ENCODE measurements at regions not wholly inside any gene's neighbourhood (a gene's known extent, or its start where the extent isn't known, plus 50 kb on each side); places are given as distances from the start of the nearest gene placed in this dataset.

DNA sequence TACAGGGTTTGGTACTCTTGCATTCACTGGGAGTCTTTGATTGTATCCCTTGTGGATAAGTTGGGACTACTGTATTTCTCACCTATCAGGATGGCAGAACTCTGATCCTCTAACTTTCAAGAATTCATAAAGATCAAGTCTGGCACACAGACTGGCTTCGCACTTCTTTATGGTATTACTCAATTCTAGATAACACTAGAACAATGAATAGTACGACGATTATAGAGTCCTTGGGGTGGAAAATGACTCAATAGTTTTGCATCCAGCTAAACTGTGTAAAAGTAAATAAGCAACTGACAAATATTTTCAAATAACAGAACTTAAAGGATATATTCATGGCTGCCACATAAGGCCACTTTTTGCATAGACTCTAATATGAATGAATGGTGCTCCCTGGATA is 103.4 kb upstream of the MEX3C start:
- Histone ChIP-seq H3K36me3 (no peaks in the 10 kb centered on the region), H3K27ac (no peak overlapping the region), H4K20me1 (no peaks in the 10 kb centered on the region), H3K9ac (no peak overlapping the region), H3K4me3 (no peak overlapping the region), H3K9me3 (replicated peaks in 1 of 11) (peaks cover 5 to 12% (median 8%) of the 10 kb centered on the region in 11 experiments; a peak in 9 of 22 replicates), H3K27me3 (no peaks in the 10 kb centered on the region), H3K4me1 (peaks cover 0 to 4% (median 0%) of the 10 kb centered on the region in 10 experiments; a peak in 4 of 20 replicates), H3K4me2 (no peak overlapping the region)
- no peak for TF ChIP-seq Cebpa-rat (IDR thresholded peaks at IDR 0.05)

DNA sequence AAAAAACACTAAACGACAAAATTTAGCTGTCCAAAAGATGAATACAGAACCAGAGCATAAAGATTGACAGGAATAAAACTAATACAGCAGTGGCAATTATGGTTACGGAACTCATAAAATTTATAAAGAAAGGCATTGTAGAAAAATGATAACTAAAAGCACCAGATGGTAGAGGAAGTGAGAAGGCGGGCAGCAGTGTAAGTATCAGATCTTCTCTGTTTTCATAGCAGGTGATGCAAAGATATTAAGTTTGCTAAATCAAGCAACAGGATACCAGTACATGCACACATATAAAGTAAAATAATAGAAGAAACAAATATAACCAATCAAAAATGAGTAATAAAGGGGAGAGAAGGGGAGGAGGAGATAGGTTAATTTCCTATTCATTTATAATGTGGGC is 103.9 kb upstream of the MEX3C start:
- H3K9ac ChIP-seq = no peak overlapping the region
- peaks cover 5 to 12% (median 10%) of the 10 kb centered on the region in 11 experiments; a peak in 11 of 22 replicates for H3K9me3 ChIP-seq (replicated peaks in 1 of 11)
- no peaks in the 10 kb centered on the region for H3K36me3 ChIP-seq
- H3K4me3 ChIP-seq = no peak overlapping the region
- no peaks in the 10 kb centered on the region for H4K20me1 ChIP-seq
- no peak for TF ChIP-seq Cebpa-rat (IDR thresholded peaks at IDR 0.05)
- no peak overlapping the region for H3K27ac ChIP-seq
- no peaks in the 10 kb centered on the region for H3K27me3 ChIP-seq
- H3K4me1 ChIP-seq = no peaks in the 10 kb centered on the region
- H3K4me2 ChIP-seq = no peak overlapping the region

DNA sequence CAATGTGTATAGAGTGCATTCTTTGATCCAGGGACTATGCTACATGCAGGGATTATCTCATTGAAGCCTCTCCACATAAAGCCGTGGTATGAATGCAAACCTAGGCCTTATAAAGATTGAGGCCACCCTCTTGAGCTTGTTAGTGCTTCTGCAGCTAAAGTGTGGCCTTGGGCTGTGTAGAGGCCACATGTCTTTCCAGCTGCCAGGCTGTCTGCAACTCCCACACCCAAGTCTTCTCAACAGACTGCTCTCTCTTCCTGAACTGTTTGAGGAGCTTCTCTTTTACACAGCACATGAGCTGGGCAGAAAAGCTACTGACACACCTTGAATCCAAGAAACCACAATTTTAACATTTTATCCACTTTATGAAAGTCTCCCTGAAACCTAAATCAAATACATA is 119.2 kb upstream of the MEX3C start:
- H3K27me3 ChIP-seq = no peaks in the 10 kb centered on the region
- H3K9ac ChIP-seq = no peak overlapping the region
- no peak overlapping the region for H3K4me2 ChIP-seq
- no peak overlapping the region for H3K27ac ChIP-seq
- no peak overlapping the region for H3K4me3 ChIP-seq
- peaks cover 9 to 25% (median 15%) of the 10 kb centered on the region in 11 experiments; a peak in 18 of 22 replicates for H3K9me3 ChIP-seq (replicated peaks in 1 of 11)
- H3K4me1 ChIP-seq = no peaks in the 10 kb centered on the region; a peak in 1 of 20 replicates
- no peaks in the 10 kb centered on the region for H4K20me1 ChIP-seq
- H3K36me3 ChIP-seq = no peaks in the 10 kb centered on the region
- TF ChIP-seq Cebpa-rat (IDR thresholded peaks at IDR 0.05) = no peak

DNA sequence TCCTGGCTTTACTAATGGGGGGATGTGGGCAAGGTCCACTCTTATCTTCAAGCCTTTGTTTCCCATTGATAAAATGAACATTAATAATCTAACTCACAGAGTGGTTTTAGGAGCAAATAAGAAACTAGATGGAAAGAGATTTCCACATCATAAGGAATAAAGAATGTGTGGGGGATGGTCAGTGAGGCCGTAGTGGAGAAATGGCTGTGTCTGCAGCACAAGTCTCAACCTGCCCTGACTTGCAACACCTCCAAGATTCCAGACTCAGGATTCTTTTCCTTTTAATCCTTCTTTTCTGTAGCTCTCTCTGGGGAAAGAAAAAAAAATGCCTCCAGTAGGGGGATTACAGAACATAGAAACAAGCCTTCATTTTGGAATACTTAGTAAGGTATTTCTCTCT is 124.2 kb upstream of the MEX3C start:
- H3K4me1 ChIP-seq = no peaks in the 10 kb centered on the region

GRCh38 chr18:51323961-51324360 is 126.5 kb upstream of the MEX3C start:
- no peaks in the 10 kb centered on the region for H3K36me3 ChIP-seq
- no peak overlapping the region for H3K27ac ChIP-seq
- H3K27me3 ChIP-seq = no peaks in the 10 kb centered on the region
- no peak overlapping the region for H3K4me2 ChIP-seq
- H4K20me1 ChIP-seq = no peaks in the 10 kb centered on the region
- peaks cover 0 to 11% (median 0%) of the 10 kb centered on the region in 11 experiments; a peak in 4 of 22 replicates for H3K9me3 ChIP-seq (replicated peaks in 1 of 11)
- TF ChIP-seq Cebpa-rat (IDR thresholded peaks at IDR 0.05) = no peak
- no peak overlapping the region for H3K4me3 ChIP-seq
- H3K4me1 ChIP-seq = no peaks in the 10 kb centered on the region
- H3K9ac ChIP-seq = no peak overlapping the region

More for the DNA sequence above, 124.2 kb upstream of the MEX3C start:
- H3K27ac ChIP-seq = no peak overlapping the region
- H3K4me3 ChIP-seq = no peak overlapping the region
- no peaks in the 10 kb centered on the region for H4K20me1 ChIP-seq
- peaks cover 0 to 18% (median 5%) of the 10 kb centered on the region in 11 experiments; a peak in 13 of 22 replicates for H3K9me3 ChIP-seq (replicated peaks in 1 of 11)
- no peak overlapping the region for H3K4me2 ChIP-seq
- H3K36me3 ChIP-seq = no peaks in the 10 kb centered on the region
- no peaks in the 10 kb centered on the region for H3K27me3 ChIP-seq
- no peak for TF ChIP-seq Cebpa-rat (IDR thresholded peaks at IDR 0.05)
- H3K9ac ChIP-seq = no peak overlapping the region

DNA sequence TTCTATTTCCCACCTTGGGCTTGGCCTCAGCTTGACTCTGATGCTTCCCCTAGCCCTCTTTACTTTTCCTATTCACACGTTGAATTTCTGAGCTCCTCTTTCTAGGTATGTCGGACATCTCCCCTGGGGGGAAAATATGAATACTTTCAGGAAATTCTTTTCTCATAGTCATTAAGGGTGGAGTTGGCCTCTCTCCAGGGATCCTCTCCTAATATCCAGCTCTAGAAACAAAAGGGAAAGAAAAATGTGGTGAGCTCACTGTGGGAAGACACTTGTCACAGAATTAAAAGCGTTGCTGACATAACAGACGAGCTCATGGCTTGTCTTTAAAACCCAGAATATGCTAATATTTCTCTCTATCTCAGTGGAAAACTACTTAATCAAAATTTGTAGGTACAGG is 132.7 kb upstream of the MEX3C start:
- no peaks in the 10 kb centered on the region for H3K9me3 ChIP-seq (replicated peaks in 1 of 11)
- no peaks in the 10 kb centered on the region for H3K27me3 ChIP-seq
- no peak overlapping the region for H3K9ac ChIP-seq
- no peak overlapping the region for H3K27ac ChIP-seq
- no peak overlapping the region for H3K4me2 ChIP-seq
- H3K4me1 ChIP-seq = no peaks in the 10 kb centered on the region
- TF ChIP-seq Cebpa-rat (IDR thresholded peaks at IDR 0.05) = no peak
- H3K4me3 ChIP-seq = no peak overlapping the region
- no peaks in the 10 kb centered on the region for H3K36me3 ChIP-seq
- no peaks in the 10 kb centered on the region for H4K20me1 ChIP-seq

- Histone ChIP-seq H3K27me3 (no peaks in the 10 kb centered on the region), H3K9me3 (replicated peaks in 1 of 11) (no peaks in the 10 kb centered on the region), H3K4me1 (no peaks in the 10 kb centered on the region), H3K4me2 (no peak overlapping the region), H3K9ac (no peak overlapping the region), H4K20me1 (no peaks in the 10 kb centered on the region), H3K36me3 (no peaks in the 10 kb centered on the region), H3K4me3 (no peak overlapping the region), H3K27ac (no peak overlapping the region)
- no peak for TF ChIP-seq Cebpa-rat (IDR thresholded peaks at IDR 0.05)
Observed at GRCh38 chr18:51330739-51331138, 133.3 kb upstream of the MEX3C start.

DNA sequence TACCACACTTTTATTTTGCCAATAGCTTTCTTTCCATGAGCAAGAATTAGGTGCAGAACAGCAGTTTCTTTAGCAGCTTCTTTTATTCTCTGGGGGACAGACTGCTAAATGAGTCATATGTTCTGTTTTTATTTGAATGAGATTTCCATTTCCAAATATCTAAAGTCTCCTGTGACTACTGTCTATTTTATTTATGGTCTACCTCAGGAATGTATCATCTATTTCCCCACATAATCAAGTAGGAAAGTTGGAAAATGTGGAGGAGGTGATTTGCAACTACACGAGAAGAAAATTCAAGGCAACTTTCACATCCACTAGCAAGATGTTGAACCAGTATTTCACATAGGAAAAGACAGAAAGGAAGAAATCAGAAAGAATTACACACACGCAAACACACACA is 139.9 kb upstream of the MEX3C start:
- no peak overlapping the region for H3K4me2 ChIP-seq
- H3K36me3 ChIP-seq = no peaks in the 10 kb centered on the region
- no peaks in the 10 kb centered on the region for H3K27me3 ChIP-seq
- TF ChIP-seq Cebpa-rat (IDR thresholded peaks at IDR 0.05) = no peak
- H3K27ac ChIP-seq = no peak overlapping the region
- H3K9me3 ChIP-seq (replicated peaks in 1 of 11) = peaks cover 0 to 8% (median 0%) of the 10 kb centered on the region in 11 experiments; a peak in 1 of 22 replicates
- H3K4me3 ChIP-seq = no peak overlapping the region
- H4K20me1 ChIP-seq = no peaks in the 10 kb centered on the region
- H3K9ac ChIP-seq = no peak overlapping the region
- H3K4me1 ChIP-seq = no peaks in the 10 kb centered on the region

- TF ChIP-seq Cebpa-rat (IDR thresholded peaks at IDR 0.05) = no peak
- no peaks in the 10 kb centered on the region for H3K4me1 ChIP-seq
- peaks cover 0 to 12% (median 6%) of the 10 kb centered on the region in 11 experiments; a peak in 9 of 22 replicates for H3K9me3 ChIP-seq (replicated peaks in 1 of 11)
- H3K4me2 ChIP-seq = no peak overlapping the region
- no peak overlapping the region for H3K27ac ChIP-seq
- H4K20me1 ChIP-seq = no peaks in the 10 kb centered on the region
- no peak overlapping the region for H3K9ac ChIP-seq
- no peaks in the 10 kb centered on the region for H3K27me3 ChIP-seq
- no peaks in the 10 kb centered on the region for H3K36me3 ChIP-seq
- H3K4me3 ChIP-seq = no peak overlapping the region
Observed at GRCh38 chr18:51339856-51340255, 142.4 kb upstream of the MEX3C start.

- Histone ChIP-seq H3K4me2 (no peak overlapping the region), H4K20me1 (no peaks in the 10 kb centered on the region), H3K27me3 (no peaks in the 10 kb centered on the region), H3K9me3 (replicated peaks in 1 of 11) (peaks cover 0 to 15% (median 8%) of the 10 kb centered on the region in 11 experiments; a peak in 9 of 22 replicates), H3K4me3 (no peak overlapping the region), H3K9ac (no peak overlapping the region), H3K4me1 (no peaks in the 10 kb centered on the region), H3K36me3 (no peaks in the 10 kb centered on the region), H3K27ac (no peak overlapping the region)
- no peak for TF ChIP-seq Cebpa-rat (IDR thresholded peaks at IDR 0.05)
Observed at GRCh38 chr18:51340332-51340731, 142.9 kb upstream of the MEX3C start.
